ENCODE measurements at regions not wholly inside any gene's neighbourhood (a gene's known extent, or its start where the extent isn't known, plus 50 kb on each side); places are given as distances from the start of the nearest gene placed in this dataset.

GRCh38 chr10:124162774-124163354 lies 69.5 kb upstream of the CHST15 start:
- TF ChIP-seq CTCF (IDR thresholded peaks at IDR 0.05) = no peak
- TF ChIP-seq POLR2A (IDR thresholded peaks at IDR 0.05) = no peak

All from Peyer's patch (tissue), 4 donors.